Calu3 (cell line): ENCODE measurements at regions not wholly inside any gene's neighbourhood (a gene's known extent, or its start where the extent isn't known, plus 50 kb on each side); places are given as distances from the start of the nearest gene placed in this dataset.
"Not testable (repeated sequence)": the region's sequence is repeated elsewhere in the genome, so short reads cannot be mapped to it uniquely, and the experiment has no call there.

Experiments used
- BruUV-seq: library from RNA; stranded (reverse); fragments of 400-500 nt; replicated peaks from 2 replicates; lab custom pipeline; 2021; lab: Mats Ljungman, UMichigan
- CTCF ChIA-PET: fragments of 300-600 bp; sonication (Branson Sonifier 250); formaldehyde crosslinking; loops from one replicate; lab custom pipeline; 2022; ENCODE audit warnings: antibody characterized with exemption; lab: Charles Lee
- DNase-seq: peaks from one replicate; pipeline ENCODE4 v3.0.0; 2022
- H3K27ac Mint-ChIP-seq: one replicate; pipeline ENCODE4 v1.8.0; 2022; ENCODE audit warnings: mixed read lengths; ENCODE audit not compliant: unreplicated experiment
- H3K27me3 Mint-ChIP-seq: one replicate; pipeline ENCODE4 v1.8.0; 2022; ENCODE audit warnings: mixed read lengths; ENCODE audit not compliant: unreplicated experiment
- H3K36me3 Mint-ChIP-seq: one replicate; pipeline ENCODE4 v1.8.0; 2022; ENCODE audit warnings: mild to moderate bottlenecking, moderate library complexity, mixed read lengths; ENCODE audit not compliant: insufficient read depth, unreplicated experiment
- H3K4me1 Mint-ChIP-seq: one replicate; pipeline ENCODE4 v1.8.0; 2022; ENCODE audit warnings: mild to moderate bottlenecking, low read depth, mixed read lengths; ENCODE audit not compliant: unreplicated experiment
- H3K4me3 Mint-ChIP-seq: one replicate; pipeline ENCODE4 v1.8.0; 2022; ENCODE audit warnings: mild to moderate bottlenecking, low read depth, moderate library complexity, mixed read lengths; ENCODE audit not compliant: unreplicated experiment
- H3K9me3 Mint-ChIP-seq: one replicate; pipeline ENCODE4 v1.8.0; 2022; ENCODE audit warnings: low read depth, mixed read lengths; ENCODE audit not compliant: unreplicated experiment
- intact Hi-C: fragments of 100-400 bp; cut with micrococcal nuclease; formaldehyde crosslinking; loops from one replicate; pipeline ENCODE4 v1.10.0; 2022; ENCODE audit not compliant: unreplicated experiment
- TF ChIP-seq, protein P1 (sequence below): fragments of 200-600 bp; IDR thresholded peaks from one replicate; pipeline ENCODE4 v1.8.0; 2022; ENCODE audit warnings: antibody characterized with exemption; ENCODE audit not compliant: unreplicated experiment

DNA sequence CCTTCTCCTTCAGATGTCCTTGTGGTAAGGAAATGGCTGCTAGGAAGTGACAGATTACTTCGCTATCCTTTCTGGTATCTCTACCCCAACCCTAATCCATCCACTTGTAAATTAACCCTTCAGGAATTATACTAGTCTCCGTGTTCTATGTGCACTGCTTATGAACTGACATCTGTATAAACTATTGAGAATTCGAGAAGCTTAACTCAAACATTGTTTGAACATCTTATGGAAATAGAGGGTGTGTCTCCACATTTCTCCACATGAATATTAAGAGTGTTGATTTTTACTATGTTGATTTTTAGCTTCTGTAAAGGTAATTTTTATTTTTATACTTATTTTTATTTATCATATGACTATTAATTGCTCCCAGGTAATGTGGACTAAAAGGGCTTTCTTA lies 457.6 kb upstream of the ZNF337 start:
- no peaks in the 10 kb centered on the region for H3K4me1 Mint-ChIP-seq
- no peak for DNase-seq
- no peak overlapping the region for H3K4me3 Mint-ChIP-seq
- peaks cover 3% of the 10 kb centered on the region for H3K9me3 Mint-ChIP-seq
- H3K36me3 Mint-ChIP-seq = no peaks in the 10 kb centered on the region
- BruUV-seq = no TSS peak
- intact Hi-C loops = no loop called here
- no peak overlapping the region for H3K27ac Mint-ChIP-seq
- TF ChIP-seq, protein P1, sequence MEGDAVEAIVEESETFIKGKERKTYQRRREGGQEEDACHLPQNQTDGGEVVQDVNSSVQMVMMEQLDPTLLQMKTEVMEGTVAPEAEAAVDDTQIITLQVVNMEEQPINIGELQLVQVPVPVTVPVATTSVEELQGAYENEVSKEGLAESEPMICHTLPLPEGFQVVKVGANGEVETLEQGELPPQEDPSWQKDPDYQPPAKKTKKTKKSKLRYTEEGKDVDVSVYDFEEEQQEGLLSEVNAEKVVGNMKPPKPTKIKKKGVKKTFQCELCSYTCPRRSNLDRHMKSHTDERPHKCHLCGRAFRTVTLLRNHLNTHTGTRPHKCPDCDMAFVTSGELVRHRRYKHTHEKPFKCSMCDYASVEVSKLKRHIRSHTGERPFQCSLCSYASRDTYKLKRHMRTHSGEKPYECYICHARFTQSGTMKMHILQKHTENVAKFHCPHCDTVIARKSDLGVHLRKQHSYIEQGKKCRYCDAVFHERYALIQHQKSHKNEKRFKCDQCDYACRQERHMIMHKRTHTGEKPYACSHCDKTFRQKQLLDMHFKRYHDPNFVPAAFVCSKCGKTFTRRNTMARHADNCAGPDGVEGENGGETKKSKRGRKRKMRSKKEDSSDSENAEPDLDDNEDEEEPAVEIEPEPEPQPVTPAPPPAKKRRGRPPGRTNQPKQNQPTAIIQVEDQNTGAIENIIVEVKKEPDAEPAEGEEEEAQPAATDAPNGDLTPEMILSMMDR = no peak
- H3K27me3 Mint-ChIP-seq = no peaks in the 10 kb centered on the region
- CTCF ChIA-PET = no interaction called here

GRCh38 chr20:26135325-26136110 lies 438.9 kb upstream of the ZNF337 start:
- CTCF ChIA-PET = no interaction called here
- H3K36me3 Mint-ChIP-seq = no peaks in the 10 kb centered on the region
- no peak overlapping the region for H3K4me3 Mint-ChIP-seq
- no peaks in the 10 kb centered on the region for H3K9me3 Mint-ChIP-seq
- H3K27me3 Mint-ChIP-seq = no peaks in the 10 kb centered on the region
- no peaks in the 10 kb centered on the region for H3K4me1 Mint-ChIP-seq
- intact Hi-C loops = no loop called here
- no TSS peak for BruUV-seq
- H3K27ac Mint-ChIP-seq = no peak overlapping the region
- no peak for DNase-seq
- TF ChIP-seq, protein P1 = no peak

GRCh38 chr20:26134606-26135005 lies 438.0 kb upstream of the ZNF337 start:
- no peaks in the 10 kb centered on the region for H3K9me3 Mint-ChIP-seq
- no peaks in the 10 kb centered on the region for H3K4me1 Mint-ChIP-seq
- no peak overlapping the region for H3K4me3 Mint-ChIP-seq
- intact Hi-C loops = no loop called here
- no peak for DNase-seq
- CTCF ChIA-PET = no interaction called here
- H3K36me3 Mint-ChIP-seq = no peaks in the 10 kb centered on the region
- H3K27me3 Mint-ChIP-seq = no peaks in the 10 kb centered on the region
- TF ChIP-seq, protein P1 = no peak
- H3K27ac Mint-ChIP-seq = no peak overlapping the region
- BruUV-seq = no TSS peak

- H3K4me3 Mint-ChIP-seq, CTCF ChIA-PET, H3K4me1 Mint-ChIP-seq, H3K36me3 Mint-ChIP-seq, H3K9me3 Mint-ChIP-seq, BruUV-seq, H3K27me3 Mint-ChIP-seq, intact Hi-C loops, DNase-seq, H3K27ac Mint-ChIP-seq: not testable (repeated sequence)
Observed at GRCh38 chr20:26133794-26134193, 437.1 kb upstream of the ZNF337 start.

DNA sequence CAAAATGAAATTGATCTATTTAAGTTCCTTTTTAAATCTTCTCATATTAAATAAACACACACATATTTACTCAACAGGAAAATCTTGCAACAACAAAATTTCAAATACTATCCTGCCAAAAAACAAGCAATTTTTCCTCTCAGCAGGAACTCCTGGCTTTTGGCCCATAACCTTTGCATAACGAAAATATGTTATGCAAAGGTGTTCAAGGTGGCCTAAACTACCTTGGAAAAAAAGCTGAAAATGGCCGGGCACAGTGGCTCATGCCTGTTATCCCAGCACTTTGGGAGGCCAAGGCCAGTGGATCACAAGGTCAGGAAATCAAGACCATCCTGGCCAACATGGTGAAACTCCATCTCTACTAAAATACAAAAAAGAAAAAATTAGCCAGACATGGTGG lies 424.3 kb upstream of the ZNF337 start:
- H3K4me3 Mint-ChIP-seq, H3K27ac Mint-ChIP-seq, H3K36me3 Mint-ChIP-seq, H3K27me3 Mint-ChIP-seq, H3K9me3 Mint-ChIP-seq, BruUV-seq, CTCF ChIA-PET, H3K4me1 Mint-ChIP-seq, intact Hi-C loops, DNase-seq: not testable (repeated sequence)

GRCh38 chr20:26094498-26094897 lies 397.8 kb upstream of the ZNF337 start:
- BruUV-seq, H3K27ac Mint-ChIP-seq, CTCF ChIA-PET, H3K4me1 Mint-ChIP-seq, intact Hi-C loops, H3K4me3 Mint-ChIP-seq, H3K36me3 Mint-ChIP-seq, DNase-seq, H3K9me3 Mint-ChIP-seq: not testable (repeated sequence)
- peaks cover 13% of the 10 kb centered on the region for H3K27me3 Mint-ChIP-seq

DNA sequence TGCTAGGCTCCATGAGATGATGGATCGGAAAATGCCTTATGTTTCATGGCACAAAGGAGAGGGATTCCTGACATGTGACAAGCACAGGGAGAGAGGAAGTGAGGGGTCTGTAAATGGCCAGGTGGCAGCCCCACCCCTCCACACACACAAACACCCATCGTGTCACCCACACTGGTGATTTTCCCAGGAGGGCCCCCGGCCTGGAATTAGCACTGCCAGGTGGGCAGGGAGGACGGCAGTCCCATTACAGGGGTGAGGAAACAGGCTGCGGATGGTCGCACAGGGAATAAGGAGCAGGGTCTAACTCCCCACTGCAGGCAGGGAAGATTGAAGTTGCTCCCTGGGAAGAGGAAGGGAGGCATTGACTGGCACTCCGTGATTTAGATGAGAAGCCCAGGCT lies 395.3 kb upstream of the ZNF337 start:
- CTCF ChIA-PET, H3K27ac Mint-ChIP-seq, intact Hi-C loops, H3K4me1 Mint-ChIP-seq, H3K36me3 Mint-ChIP-seq, H3K27me3 Mint-ChIP-seq, DNase-seq, BruUV-seq, H3K9me3 Mint-ChIP-seq, H3K4me3 Mint-ChIP-seq: not testable (repeated sequence)

GRCh38 chr20:26086195-26086594 lies 389.5 kb upstream of the ZNF337 start:
- H3K36me3 Mint-ChIP-seq, H3K27me3 Mint-ChIP-seq, intact Hi-C loops, CTCF ChIA-PET, H3K4me1 Mint-ChIP-seq, H3K27ac Mint-ChIP-seq, H3K9me3 Mint-ChIP-seq, BruUV-seq, H3K4me3 Mint-ChIP-seq, DNase-seq: not testable (repeated sequence)
